Astrocyte of the cerebellum (primary cell): ENCODE measurements at regions not wholly inside any gene's neighbourhood (a gene's known extent, or its start where the extent isn't known, plus 50 kb on each side); places are given as distances from the start of the nearest gene placed in this dataset.
"Not testable (repeated sequence)": the region's sequence is repeated elsewhere in the genome, so short reads cannot be mapped to it uniquely, and the experiment has no call there.

Experiments
- DNase-seq: peaks from one replicate; pipeline ENCODE4 v3.0.0-alpha.2; 2011; ENCODE audit warnings: low read depth
- H3K4me3 ChIP-seq: 2 replicates; pipeline ENCODE4 v1.5.1; 2011; ENCODE audit warnings: mild to moderate bottlenecking, low read depth, low read length, moderate library complexity
- in situ Hi-C: cut with HindIII; loops from 2 replicates; pipeline ENCODE4 v1.10.0; 2017; ENCODE audit warnings: low sequenced_read_pairs
- TF ChIP-seq, protein P1 (sequence below): IDR thresholded peaks from 2 replicates; pipeline ENCODE4 v1.5.1; 2012; ENCODE audit warnings: low read length, low read depth, moderate library complexity, mild to moderate bottlenecking; ENCODE audit errors: missing control alignments

DNA sequence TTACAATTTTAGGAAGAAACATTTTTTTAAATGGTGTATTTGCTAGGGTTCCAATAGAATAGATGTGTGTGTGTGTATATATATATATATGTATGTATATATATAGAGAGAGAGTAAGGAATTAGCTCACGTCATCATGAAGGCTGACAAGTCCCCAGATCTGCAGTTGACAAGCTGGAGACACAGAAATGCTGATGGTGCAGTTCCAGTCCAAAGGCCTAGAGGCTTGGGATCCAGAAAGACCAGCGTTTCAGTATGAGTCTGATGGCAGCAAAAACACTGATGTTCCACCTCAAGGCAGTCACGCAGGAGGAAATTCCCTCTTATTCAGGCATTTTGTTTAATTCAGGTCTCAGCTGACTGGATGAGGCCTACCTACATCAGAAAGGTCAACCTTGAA is 386.8 kb downstream of the PTH2R start:
- TF ChIP-seq, protein P1, sequence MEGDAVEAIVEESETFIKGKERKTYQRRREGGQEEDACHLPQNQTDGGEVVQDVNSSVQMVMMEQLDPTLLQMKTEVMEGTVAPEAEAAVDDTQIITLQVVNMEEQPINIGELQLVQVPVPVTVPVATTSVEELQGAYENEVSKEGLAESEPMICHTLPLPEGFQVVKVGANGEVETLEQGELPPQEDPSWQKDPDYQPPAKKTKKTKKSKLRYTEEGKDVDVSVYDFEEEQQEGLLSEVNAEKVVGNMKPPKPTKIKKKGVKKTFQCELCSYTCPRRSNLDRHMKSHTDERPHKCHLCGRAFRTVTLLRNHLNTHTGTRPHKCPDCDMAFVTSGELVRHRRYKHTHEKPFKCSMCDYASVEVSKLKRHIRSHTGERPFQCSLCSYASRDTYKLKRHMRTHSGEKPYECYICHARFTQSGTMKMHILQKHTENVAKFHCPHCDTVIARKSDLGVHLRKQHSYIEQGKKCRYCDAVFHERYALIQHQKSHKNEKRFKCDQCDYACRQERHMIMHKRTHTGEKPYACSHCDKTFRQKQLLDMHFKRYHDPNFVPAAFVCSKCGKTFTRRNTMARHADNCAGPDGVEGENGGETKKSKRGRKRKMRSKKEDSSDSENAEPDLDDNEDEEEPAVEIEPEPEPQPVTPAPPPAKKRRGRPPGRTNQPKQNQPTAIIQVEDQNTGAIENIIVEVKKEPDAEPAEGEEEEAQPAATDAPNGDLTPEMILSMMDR: no peak
- in situ Hi-C loops: no loop called here
- H3K4me3 ChIP-seq: no peak overlapping the region
- DNase-seq: no peak

DNA sequence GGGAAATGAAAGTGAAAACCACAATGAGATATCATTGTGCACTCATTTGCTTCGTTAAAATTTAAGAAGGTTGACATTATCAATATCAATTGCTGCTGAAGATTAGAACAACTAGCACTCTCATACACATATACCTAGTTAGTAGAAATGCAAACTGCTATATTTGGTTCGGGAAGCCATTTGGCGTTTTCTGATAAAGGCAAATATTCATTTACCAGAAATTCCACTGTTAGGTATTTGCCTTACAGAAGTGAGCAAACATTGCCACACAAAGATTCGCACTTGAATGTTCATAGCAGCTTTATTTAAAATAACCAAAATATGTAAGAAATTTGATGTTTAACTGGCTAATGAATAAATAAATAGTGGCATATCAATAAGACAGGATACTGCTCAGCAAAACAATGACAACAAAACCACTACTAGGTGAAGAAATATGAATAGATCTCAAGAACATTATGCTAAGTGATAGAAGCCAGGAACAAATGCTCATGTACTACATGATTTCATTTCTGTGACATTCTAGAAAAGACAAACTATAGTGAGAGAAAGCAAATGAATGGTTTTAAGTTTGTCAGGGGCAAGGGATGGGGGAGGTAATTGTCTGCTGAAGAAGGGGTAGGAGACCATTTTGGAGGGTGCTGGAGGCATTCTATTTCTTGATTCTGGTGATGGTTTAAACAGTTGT is 387.8 kb downstream of the PTH2R start:
- in situ Hi-C loops: no loop called here
- TF ChIP-seq, protein P1: no peak
- H3K4me3 ChIP-seq: no peak overlapping the region
- DNase-seq: no peak

DNA sequence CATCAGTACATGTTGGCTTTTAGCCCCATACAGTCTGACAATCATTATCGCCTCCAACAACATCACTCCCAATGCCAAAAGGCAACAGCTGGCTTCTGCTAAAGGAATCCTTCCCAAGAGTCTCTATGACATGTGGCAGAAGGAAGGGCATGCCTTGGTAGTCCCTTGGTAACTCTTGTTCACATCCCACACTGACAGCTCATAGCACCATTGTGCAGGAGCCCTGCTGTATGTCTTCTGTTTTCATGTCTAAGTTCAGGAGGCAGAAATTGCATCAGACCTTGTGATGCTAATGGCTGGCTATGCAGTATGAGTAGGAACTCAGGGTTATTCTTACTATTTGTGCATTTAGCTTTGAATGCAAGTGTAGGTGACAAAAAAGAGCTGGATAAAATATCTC is 392.1 kb downstream of the PTH2R start:
- H3K4me3 ChIP-seq: no peak overlapping the region
- TF ChIP-seq, protein P1: no peak
- no peak for DNase-seq
- in situ Hi-C loops: no loop called here

DNA sequence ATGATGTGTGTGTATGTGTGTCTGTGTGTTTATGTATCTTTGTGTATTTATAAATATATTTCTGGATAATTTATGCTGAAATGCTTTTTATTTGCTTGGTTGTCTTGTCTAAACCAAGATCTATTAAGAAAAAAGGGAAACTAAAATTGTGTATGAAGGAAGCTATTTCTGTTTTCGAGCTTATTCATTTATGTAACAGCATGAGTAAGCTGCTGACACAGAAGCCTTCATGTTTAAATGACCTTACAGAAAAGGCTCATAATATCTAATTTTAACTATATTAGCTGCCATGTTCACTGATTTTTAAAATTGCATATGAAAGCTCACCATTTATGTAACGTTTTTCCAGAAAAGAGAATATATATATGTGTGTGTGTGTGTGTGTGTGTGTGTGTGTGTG is 392.8 kb downstream of the PTH2R start:
- H3K4me3 ChIP-seq: no peak overlapping the region
- no peak for DNase-seq
- in situ Hi-C loops: no loop called here
- TF ChIP-seq, protein P1: no peak

DNA sequence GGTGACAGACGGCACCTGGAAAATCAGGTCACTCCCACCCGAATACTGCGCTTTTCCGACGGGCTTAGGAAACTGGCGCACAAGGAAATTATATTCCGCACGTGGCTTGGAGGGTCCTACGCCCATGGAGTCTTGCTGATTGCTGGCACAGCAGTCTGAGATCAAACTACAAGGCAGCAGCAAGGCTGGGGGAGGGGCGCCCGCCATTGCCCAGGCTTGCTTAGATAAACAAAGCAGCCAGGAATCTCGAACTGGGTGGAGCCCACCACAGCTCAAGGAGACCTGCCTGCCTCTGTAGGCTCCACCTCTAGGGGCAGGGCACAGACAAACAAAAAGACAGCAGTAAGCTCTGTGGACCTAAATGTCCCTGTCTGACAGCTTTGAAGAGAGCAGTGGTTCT is 394.3 kb downstream of the PTH2R start:
- not testable (repeated sequence) for DNase-seq

DNA sequence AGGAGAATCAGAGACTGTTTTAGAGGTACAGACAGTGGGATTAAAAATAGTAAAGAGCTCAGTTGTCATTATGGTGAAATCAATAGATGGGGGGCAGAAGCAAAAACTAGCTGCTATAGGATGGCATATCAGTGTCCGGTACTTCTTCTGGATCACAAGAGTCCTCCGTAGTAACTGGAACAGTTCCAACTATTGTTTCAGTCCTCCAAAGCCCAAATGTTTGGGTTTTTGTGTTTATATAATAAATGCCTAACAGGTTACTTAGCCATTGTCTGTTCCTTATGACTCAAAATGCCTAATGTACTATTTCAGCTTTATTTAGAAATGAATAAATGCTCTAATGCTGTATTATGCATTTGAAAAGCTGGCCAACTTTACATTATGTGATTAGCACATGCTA is 401.2 kb downstream of the PTH2R start:
- DNase-seq: no peak
- TF ChIP-seq, protein P1: no peak
- no peak overlapping the region for H3K4me3 ChIP-seq
- in situ Hi-C loops: no loop called here

More for the DNA sequence above, 394.3 kb downstream of the PTH2R start:
- in situ Hi-C loops, H3K4me3 ChIP-seq: not testable (repeated sequence)

DNA sequence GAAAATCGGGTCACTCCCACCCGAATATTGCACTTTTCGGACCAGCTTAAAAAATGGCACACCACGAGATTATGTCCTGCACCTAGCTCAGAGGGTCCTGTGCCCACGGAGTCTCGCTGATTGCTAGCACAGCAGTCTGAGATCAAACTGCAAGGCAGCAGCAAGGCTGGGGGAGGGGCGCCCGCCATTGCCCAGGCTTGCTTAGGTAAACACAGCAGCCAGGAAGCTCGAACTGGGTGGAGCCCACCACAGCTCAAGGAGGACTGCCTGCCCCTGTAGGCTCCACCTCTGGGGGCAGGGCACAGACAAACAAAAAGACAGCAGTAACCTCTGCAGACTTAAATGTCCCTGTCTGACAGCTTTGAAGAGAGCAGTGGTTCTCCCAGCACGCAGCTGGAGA is 405.3 kb downstream of the PTH2R start:
- H3K4me3 ChIP-seq, in situ Hi-C loops, DNase-seq: not testable (repeated sequence)

DNA sequence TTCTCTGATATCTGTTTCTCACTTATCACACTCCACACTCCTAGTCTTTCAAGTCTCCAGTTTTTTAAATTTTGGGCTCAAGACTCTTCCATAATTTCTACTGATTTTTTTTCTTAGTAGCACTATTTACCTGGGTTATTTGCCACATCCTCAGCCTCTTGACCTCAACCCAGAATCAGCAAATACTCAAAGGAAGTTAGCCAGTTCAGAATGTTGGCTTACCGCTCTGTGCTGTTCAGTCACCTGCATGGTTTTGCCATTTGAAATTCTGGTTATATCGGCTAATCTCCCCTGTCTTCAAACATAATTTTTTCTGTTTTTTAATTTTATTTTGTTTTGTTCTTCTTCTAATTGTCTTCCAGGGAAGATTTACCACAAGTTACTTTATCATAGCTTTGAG is 412.6 kb downstream of the PTH2R start:
- in situ Hi-C loops: no loop called here
- no peak for DNase-seq
- no peak overlapping the region for H3K4me3 ChIP-seq
- TF ChIP-seq, protein P1: no peak
